ENCODE measurements at regions not wholly inside any gene's neighbourhood (a gene's known extent, or its start where the extent isn't known, plus 50 kb on each side); places are given as distances from the start of the nearest gene placed in this dataset.

DNA sequence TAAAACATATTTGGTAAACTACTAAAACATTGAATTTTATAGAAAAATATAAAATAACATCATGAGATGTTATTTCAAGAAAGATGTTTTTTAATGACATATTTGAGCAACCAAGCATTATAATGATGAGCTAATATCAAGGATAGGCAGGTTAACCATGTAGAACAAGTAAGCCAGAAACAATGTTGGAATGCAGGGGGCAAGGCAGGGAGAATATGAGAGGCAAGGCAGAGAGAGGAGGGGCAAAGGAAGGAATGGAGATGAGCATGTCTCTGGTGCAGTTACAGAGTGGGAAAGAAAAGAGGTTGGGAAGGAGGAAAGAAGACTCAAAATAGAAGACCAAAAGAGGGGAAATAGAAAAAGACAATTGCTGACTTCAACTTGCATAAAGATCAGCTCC lies 390.4 kb downstream of the MCTP2 start:
- no peak overlapping the region for H3K4me3 ChIP-seq (ENCODE audit: low read length)
- TF ChIP-seq CTCF (conservative IDR thresholded peaks at IDR 0.05; ENCODE audit: low read length), result no peak
- DNase-seq (ENCODE audit: low read depth), result no peak

GRCh38 chr15:94626949-94627348 lies 395.6 kb downstream of the MCTP2 start:
- no peak for DNase-seq (ENCODE audit: low read depth)
- H3K4me3 ChIP-seq (ENCODE audit: low read length), result no peak overlapping the region
- TF ChIP-seq CTCF (conservative IDR thresholded peaks at IDR 0.05; ENCODE audit: low read length), result no peak

GRCh38 chr15:94631608-94632007 lies 400.2 kb downstream of the MCTP2 start:
- TF ChIP-seq CTCF (conservative IDR thresholded peaks at IDR 0.05; ENCODE audit: low read length), result no peak
- H3K4me3 ChIP-seq (ENCODE audit: low read length), result no peak overlapping the region
- no peak for DNase-seq (ENCODE audit: low read depth)

GRCh38 chr15:94638183-94638582 lies 406.8 kb downstream of the MCTP2 start:
- DNase-seq (ENCODE audit: low read depth), result no peak
- no peak for TF ChIP-seq CTCF (conservative IDR thresholded peaks at IDR 0.05; ENCODE audit: low read length)
- H3K4me3 ChIP-seq (ENCODE audit: low read length), result no peak overlapping the region

DNA sequence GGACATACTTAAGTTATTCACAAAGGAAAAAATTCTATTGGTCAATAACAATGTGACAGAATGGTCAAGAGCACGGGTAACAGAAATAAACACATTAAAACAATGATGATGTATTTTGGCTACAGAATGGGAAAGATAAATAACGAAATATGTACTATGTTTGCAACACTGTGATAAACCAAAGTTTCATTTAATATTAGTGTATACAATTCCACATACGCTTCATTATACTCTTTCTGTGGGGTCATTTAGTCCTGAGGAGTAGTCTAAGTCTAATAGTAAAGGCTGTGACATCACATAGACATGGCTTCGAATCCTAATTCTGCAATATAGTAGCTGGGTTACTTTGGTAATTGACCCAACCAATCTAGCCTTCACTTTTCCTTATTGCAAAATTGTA lies 408.3 kb downstream of the MCTP2 start:
- TF ChIP-seq CTCF (conservative IDR thresholded peaks at IDR 0.05; ENCODE audit: low read length), result no peak
- no peak for DNase-seq (ENCODE audit: low read depth)
- no peak overlapping the region for H3K4me3 ChIP-seq (ENCODE audit: low read length)

GRCh38 chr15:94644433-94644832 lies 413.1 kb downstream of the MCTP2 start:
- DNase-seq (ENCODE audit: low read depth), result no peak
- no peak overlapping the region for H3K4me3 ChIP-seq (ENCODE audit: low read length)
- no peak for TF ChIP-seq CTCF (conservative IDR thresholded peaks at IDR 0.05; ENCODE audit: low read length)

DNA sequence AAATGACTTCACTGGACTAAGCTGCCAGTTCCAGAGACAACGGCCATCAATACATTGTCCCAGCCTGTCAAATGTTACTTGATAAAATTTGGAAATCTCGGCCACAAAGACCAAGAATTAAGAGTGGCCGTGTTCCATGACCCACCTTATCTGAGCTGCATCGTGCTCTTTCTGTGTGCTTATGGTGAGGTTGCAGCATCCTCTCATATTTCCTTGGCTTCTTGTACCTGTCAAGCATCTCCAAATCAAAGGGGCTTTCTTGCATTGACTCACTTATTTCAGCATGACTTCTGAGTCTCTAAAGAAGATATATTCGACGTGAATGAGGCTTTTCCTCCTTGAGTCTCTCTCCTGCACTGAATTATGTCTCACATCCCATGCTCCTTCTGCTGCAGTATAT lies 421.7 kb downstream of the MCTP2 start:
- no peak for TF ChIP-seq CTCF (conservative IDR thresholded peaks at IDR 0.05; ENCODE audit: low read length)
- no peak overlapping the region for H3K4me3 ChIP-seq (ENCODE audit: low read length)
- no peak for DNase-seq (ENCODE audit: low read depth)

All from AG10803 (cell line).